IMR-90 (cell line): ENCODE measurements at regions not wholly inside any gene's neighbourhood (a gene's known extent, or its start where the extent isn't known, plus 50 kb on each side); places are given as distances from the start of the nearest gene placed in this dataset.

ENCODE experiments used
- ATAC-seq: fragments of 200-7000 bp; cut with Tn5 transposase; 2 replicates; pipeline ENCODE4 v1.9.1; 2020; ENCODE audit warnings: low read depth, mild to moderate bottlenecking, moderate library complexity
- BruUV-seq: library from RNA; stranded (reverse); fragments of 400-500 nt; replicated peaks from 2 replicates; lab custom pipeline; 2021; lab: Mats Ljungman, UMichigan
- CTCF ChIA-PET: fragments of 300-600 bp; formaldehyde crosslinking; extraction: SDS; loops from one replicate; lab custom pipeline; 2021; ENCODE audit warnings: antibody characterized with exemption; lab: Yijun Ruan, JAX
- POLR2A ChIA-PET: fragments of 300-600 bp; sonication (Branson Sonifier 250); formaldehyde crosslinking; loops from one replicate; lab custom pipeline; 2022; ENCODE audit warnings: antibody characterized with exemption; ENCODE audit not compliant: unreplicated experiment; lab: Charles Lee
- DNase-seq: peaks from one replicate; pipeline ENCODE4 v3.0.0; 2013
- H2AFZ ChIP-seq: replicated peaks from 2 replicates; pipeline ENCODE3; 2013; ENCODE audit warnings: low read length, mild to moderate bottlenecking; ENCODE audit not compliant: poor library complexity
- H2AK5ac ChIP-seq: 2 replicates; pipeline ENCODE4 v1.6.1; 2013; ENCODE audit warnings: low read depth, low read length, inconsistent platforms
- H2AK9ac ChIP-seq: replicated peaks from 2 replicates; pipeline ENCODE3; 2013; ENCODE audit warnings: mild to moderate bottlenecking, low read depth, low read length, moderate library complexity; ENCODE audit not compliant: poor library complexity
- H2BK120ac ChIP-seq: 2 replicates; pipeline ENCODE4 v1.6.1; 2013; ENCODE audit warnings: low read depth, low read length, inconsistent platforms
- H2BK15ac ChIP-seq: 3 replicates; pipeline ENCODE4 v1.6.1; 2013; ENCODE audit warnings: low read depth, low read length, inconsistent platforms
- H2BK20ac ChIP-seq: 2 replicates; pipeline ENCODE4 v1.6.1; 2013; ENCODE audit warnings: low read depth, mild to moderate bottlenecking, inconsistent platforms, low read length, moderate library complexity
- H2BK5ac ChIP-seq: 2 replicates; pipeline ENCODE4 v1.6.1; 2013; ENCODE audit warnings: mild to moderate bottlenecking, low read depth, low read length, inconsistent platforms; ENCODE audit not compliant: poor library complexity, severe bottlenecking
- H3K14ac ChIP-seq: replicated peaks from 2 replicates; pipeline ENCODE4 v1.6.1; 2013; ENCODE audit warnings: low read depth, low read length, inconsistent platforms
- H3K18ac ChIP-seq: 2 replicates; pipeline ENCODE4 v1.6.1; 2013; ENCODE audit warnings: low read depth, low read length, control low read depth
- H3K23ac ChIP-seq: 2 replicates; pipeline ENCODE4 v1.6.1; 2013; ENCODE audit warnings: low read depth, low read length, inconsistent platforms
- H3K27ac ChIP-seq: 2 replicates; pipeline ENCODE4 v1.5.1; 2013; ENCODE audit warnings: mild to moderate bottlenecking, control low read depth, low read length; ENCODE audit not compliant: insufficient read depth
- H3K27me3 ChIP-seq: 2 replicates; pipeline ENCODE4 v1.6.1; 2013; ENCODE audit warnings: low read length; ENCODE audit not compliant: control insufficient read depth, insufficient read depth
- H3K36me3 ChIP-seq: 2 replicates; pipeline ENCODE4 v1.6.1; 2013; ENCODE audit warnings: low read length, mixed read lengths; ENCODE audit not compliant: control insufficient read depth, insufficient read depth
- H3K4ac ChIP-seq: 2 replicates; pipeline ENCODE4 v1.6.1; 2013; ENCODE audit warnings: low read depth, low read length, inconsistent platforms
- H3K4me1 ChIP-seq: 2 replicates; pipeline ENCODE4 v1.6.1; 2013; ENCODE audit warnings: low read length, mixed read lengths; ENCODE audit not compliant: control insufficient read depth, insufficient read depth
- H3K4me2 ChIP-seq: 2 replicates; pipeline ENCODE4 v1.6.1; 2013; ENCODE audit warnings: low read depth, mild to moderate bottlenecking, control low read depth, low read length, moderate library complexity
- H3K4me3 ChIP-seq: 2 replicates; pipeline ENCODE4 v1.5.1; 2013; ENCODE audit warnings: low read depth, mild to moderate bottlenecking, control low read depth, low read length, moderate library complexity; ENCODE audit not compliant: insufficient read depth
- H3K56ac ChIP-seq: 2 replicates; pipeline ENCODE4 v1.6.1; 2013; ENCODE audit warnings: low read length, inconsistent platforms; ENCODE audit not compliant: insufficient read depth; ENCODE audit errors: extremely low read depth
- H3K79me1 ChIP-seq, 2 experiments: 2 replicates each; pipeline ENCODE4 v1.6.1; 2013; ENCODE audit warnings: low read length in 2 of 2, inconsistent platforms in 1 of 2, low read depth in 1 of 2
- H3K9ac ChIP-seq: 2 replicates; pipeline ENCODE4 v1.6.1; 2013; ENCODE audit warnings: low read depth, low read length, control low read depth
- H3K9me1 ChIP-seq: 2 replicates; pipeline ENCODE4 v1.6.1; 2013; ENCODE audit warnings: low read length, inconsistent platforms; ENCODE audit not compliant: insufficient read depth
- H3K9me3 ChIP-seq: 2 replicates; pipeline ENCODE4 v1.6.1; 2013; ENCODE audit warnings: low read length; ENCODE audit not compliant: control insufficient read depth, insufficient read depth
- H4K20me1 ChIP-seq: 2 replicates; pipeline ENCODE4 v1.6.1; 2013; ENCODE audit warnings: low read length, inconsistent platforms; ENCODE audit not compliant: insufficient read depth
- H4K5ac ChIP-seq: 2 replicates; pipeline ENCODE4 v1.6.1; 2013; ENCODE audit warnings: mild to moderate bottlenecking, low read depth, low read length, control low read depth
- H4K8ac ChIP-seq, 2 experiments: 2 replicates each; pipeline ENCODE4 v1.6.1; 2013; ENCODE audit warnings: low read depth in 2 of 2, low read length in 2 of 2, control low read depth in 1 of 2, inconsistent platforms in 1 of 2
- H4K91ac ChIP-seq: 2 replicates; pipeline ENCODE4 v1.6.1; 2013; ENCODE audit warnings: low read depth, low read length, inconsistent platforms; ENCODE audit not compliant: insufficient read depth
- CEBPB ChIP-seq: IDR thresholded peaks from 2 replicates; pipeline ENCODE4 v1.6.1; 2012; ENCODE audit warnings: low read depth, low read length, improper control_type of control experiment
- CHD1 ChIP-seq: IDR thresholded peaks from 2 replicates; pipeline ENCODE4 v1.6.1; 2012; ENCODE audit warnings: low read depth, low read length, improper control_type of control experiment
- FOS ChIP-seq: fragments of 150-350 bp; IDR thresholded peaks from 2 replicates; pipeline ENCODE4 v1.6.1; 2016; ENCODE audit warnings: low read depth, low read length
- MAZ ChIP-seq: IDR thresholded peaks from 2 replicates; pipeline ENCODE4 v1.6.1; 2012; ENCODE audit warnings: low read depth, mild to moderate bottlenecking, low read length, improper control_type of control experiment, moderate library complexity, borderline replicate concordance
- MXI1 ChIP-seq: IDR thresholded peaks from 2 replicates; pipeline ENCODE4 v1.6.1; 2012; ENCODE audit warnings: low read depth, mild to moderate bottlenecking, low read length, moderate library complexity, borderline replicate concordance
- NFE2L2 ChIP-seq: fragments of 150-350 bp; IDR thresholded peaks from 2 replicates; pipeline ENCODE4 v1.6.1; 2016; ENCODE audit warnings: low read depth, mild to moderate bottlenecking, low read length
- RAD21 ChIP-seq: IDR thresholded peaks from 2 replicates; pipeline ENCODE4 v1.6.1; 2012; ENCODE audit warnings: low read length, improper control_type of control experiment
- RCOR1 ChIP-seq: IDR thresholded peaks from 2 replicates; pipeline ENCODE4 v1.6.1; 2012; ENCODE audit warnings: mild to moderate bottlenecking, low read length, improper control_type of control experiment; ENCODE audit not compliant: insufficient replicate concordance
- RFX5 ChIP-seq: IDR thresholded peaks from 2 replicates; pipeline ENCODE4 v1.8.0; 2012; ENCODE audit warnings: low read depth, mild to moderate bottlenecking, low read length, moderate library complexity
- SMC3 ChIP-seq: fragments of 150-350 bp; IDR thresholded peaks from 2 replicates; pipeline ENCODE4 v1.6.1; 2016; ENCODE audit warnings: low read depth, mild to moderate bottlenecking, antibody characterized with exemption, low read length, moderate library complexity
- WGBS, 2 experiments: methylation state at CpG; one replicate each; pipeline versions ENCODE4 v1.1.5 to v1.1.7; 2013; ENCODE audit warnings: missing lambda C conversion rate in 2 of 2; ENCODE audit not compliant: insufficient read length in 1 of 2; ENCODE audit errors: extremely low coverage in 2 of 2; 5-methylcytosine and 5-hydroxymethylcytosine counted together
- dilution Hi-C: fragments of 300-500 bp; cut with HindIII; formaldehyde crosslinking; loops from one replicate; pipeline ENCODE4 v1.14.3; 2018; ENCODE audit warnings: low sequenced_read_pairs; ENCODE audit not compliant: unreplicated experiment
- in situ Hi-C: fragments of 300-500 bp; cut with MboI; formaldehyde crosslinking; loops from 3 replicates; pipeline ENCODE4 v1.14.3; 2019; ENCODE audit warnings: low sequenced_read_pairs, inconsistent platforms, mixed read lengths
- intact Hi-C: fragments of 100-400 bp; cut with micrococcal nuclease; formaldehyde crosslinking; loops from 2 replicates; pipeline ENCODE4 v1.10.0; 2022
- TF ChIP-seq, protein P1 (sequence below): fragments of 150-350 bp; IDR thresholded peaks from 2 replicates; pipeline ENCODE4 v1.6.1; 2016; ENCODE audit warnings: low read depth, mild to moderate bottlenecking, low read length, moderate library complexity, borderline replicate concordance

- Histone ChIP-seq H2BK20ac (no peak overlapping the region), H2AK9ac (no peak overlapping the region), H4K8ac (no peak overlapping the region), H2BK15ac (no peak overlapping the region), H4K5ac (no peak overlapping the region), H2BK120ac (no peak overlapping the region), H3K18ac (no peak overlapping the region), H4K20me1 (no peaks in the 10 kb centered on the region; the same call in 1 of the 2 replicates), H4K91ac (no peak overlapping the region), H3K4me3 (no peak overlapping the region), H2BK5ac (no peak overlapping the region), H3K27me3 (no peaks in the 10 kb centered on the region), H3K9me3 (no peaks in the 10 kb centered on the region), H3K4me1 (peaks cover 16% of the 10 kb centered on the region), H3K9ac (no peak overlapping the region), H3K9me1 (peaks cover 6% of the 10 kb centered on the region), H3K79me1 (peaks cover 37 to 56% of the 10 kb centered on the region in 2 experiments), H3K27ac (no peak overlapping the region), H2AFZ (no peak overlapping the region), H3K36me3 (no peaks in the 10 kb centered on the region), H3K4ac (no peak overlapping the region), H3K56ac (no peak overlapping the region), H3K14ac (no peak overlapping the region), H2AK5ac (no peak overlapping the region), H3K23ac (no peak overlapping the region), H3K4me2 (no peak overlapping the region)
- DNase-seq, result peak; percentile 40
- in situ Hi-C loops (no loop called here), dilution Hi-C loops (no loop called here), intact Hi-C loops (no loop called here)
- WGBS, 2 experiments, result 80% methylated on average over 2 of the region's 4 CpGs; no CpG with 5 or more reads in 1 of the 2 experiments
- no TSS peak for BruUV-seq
- TF ChIP-seq, protein P1, sequence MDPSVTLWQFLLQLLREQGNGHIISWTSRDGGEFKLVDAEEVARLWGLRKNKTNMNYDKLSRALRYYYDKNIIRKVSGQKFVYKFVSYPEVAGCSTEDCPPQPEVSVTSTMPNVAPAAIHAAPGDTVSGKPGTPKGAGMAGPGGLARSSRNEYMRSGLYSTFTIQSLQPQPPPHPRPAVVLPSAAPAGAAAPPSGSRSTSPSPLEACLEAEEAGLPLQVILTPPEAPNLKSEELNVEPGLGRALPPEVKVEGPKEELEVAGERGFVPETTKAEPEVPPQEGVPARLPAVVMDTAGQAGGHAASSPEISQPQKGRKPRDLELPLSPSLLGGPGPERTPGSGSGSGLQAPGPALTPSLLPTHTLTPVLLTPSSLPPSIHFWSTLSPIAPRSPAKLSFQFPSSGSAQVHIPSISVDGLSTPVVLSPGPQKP, result no peak
- TF ChIP-seq RCOR1, result no peak
- no peak for TF ChIP-seq MAZ
- no peak for TF ChIP-seq FOS
- no peak for TF ChIP-seq CEBPB
- no peak for TF ChIP-seq MXI1
- TF ChIP-seq CHD1, result no peak
- TF ChIP-seq RAD21, result no peak
- TF ChIP-seq RFX5, result no peak
- no peak for TF ChIP-seq NFE2L2
- no peak for TF ChIP-seq SMC3
- POLR2A ChIA-PET, result interaction anchor here (0.5 kb wide), 1 partner anchor 125 kb away, joined by 4 read pairs; no protein-coding TSS in a partner anchor
- CTCF ChIA-PET, result interaction anchor here (0.6 kb wide), 1 partner anchor 835 kb away, joined by 4 read pairs; no protein-coding TSS in a partner anchor
- ATAC-seq, result no peak
Measured at GRCh38 chr17:72498364-72499210, 377.8 kb downstream of the SOX9 start.
